Fibroblast of skin of back (primary cell): ENCODE measurements at regions not wholly inside any gene's neighbourhood (a gene's known extent, or its start where the extent isn't known, plus 50 kb on each side); places are given as distances from the start of the nearest gene placed in this dataset.

ENCODE experiments used
- DNase-seq: peaks from one replicate; pipeline ENCODE4 v3.0.0-alpha.2; 2013

DNA sequence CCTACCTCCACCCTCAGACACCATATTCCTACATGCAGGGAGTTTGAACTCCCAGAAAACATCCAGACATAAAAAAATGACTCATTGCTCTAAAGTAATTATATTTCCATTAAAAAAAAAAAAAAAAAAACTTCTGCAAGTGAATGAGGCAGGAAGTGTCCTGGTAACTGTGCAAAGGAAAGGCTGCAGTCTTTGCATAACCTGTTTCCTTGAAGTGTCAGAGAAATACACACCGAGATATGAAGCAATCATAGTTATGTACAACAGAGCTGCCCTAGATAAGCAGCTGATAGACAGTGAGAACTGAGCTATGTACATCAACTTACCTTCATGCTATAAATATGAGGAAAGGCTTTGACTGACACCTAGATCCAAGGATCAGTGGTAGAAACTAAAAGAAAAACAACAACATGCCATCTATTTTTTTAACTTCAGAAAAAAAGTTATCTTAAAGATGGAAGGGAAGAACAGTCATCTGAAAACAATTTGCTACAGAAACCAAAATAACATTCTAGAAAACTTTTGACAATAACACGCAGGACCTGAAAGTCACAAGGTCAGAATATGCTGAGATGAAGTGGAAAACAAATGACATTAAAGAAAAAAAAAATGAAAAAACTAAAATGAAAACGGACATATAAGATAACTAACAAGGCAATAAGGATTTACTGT is 263.2 kb downstream of the SEC23A start:
- DNase-seq: peak; percentile 31

DNA sequence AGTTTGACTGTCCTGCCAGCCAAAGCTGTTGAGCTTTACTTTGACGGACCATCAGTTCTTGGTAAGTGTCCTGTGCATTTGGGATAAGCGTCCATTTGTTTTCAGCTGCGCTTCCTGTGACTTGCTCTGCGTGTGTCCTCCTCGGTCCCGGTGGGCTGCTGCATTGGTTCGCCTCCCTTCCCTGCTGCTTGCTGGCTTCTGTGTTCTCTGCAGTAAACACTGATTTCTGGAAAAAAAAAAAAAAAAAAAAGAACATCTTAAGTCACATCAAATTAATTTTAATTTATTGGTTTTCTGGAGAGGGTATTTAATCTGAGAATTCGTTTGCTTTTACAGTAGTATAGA is 264.1 kb downstream of the SEC23A start:
- no peak for DNase-seq

DNA sequence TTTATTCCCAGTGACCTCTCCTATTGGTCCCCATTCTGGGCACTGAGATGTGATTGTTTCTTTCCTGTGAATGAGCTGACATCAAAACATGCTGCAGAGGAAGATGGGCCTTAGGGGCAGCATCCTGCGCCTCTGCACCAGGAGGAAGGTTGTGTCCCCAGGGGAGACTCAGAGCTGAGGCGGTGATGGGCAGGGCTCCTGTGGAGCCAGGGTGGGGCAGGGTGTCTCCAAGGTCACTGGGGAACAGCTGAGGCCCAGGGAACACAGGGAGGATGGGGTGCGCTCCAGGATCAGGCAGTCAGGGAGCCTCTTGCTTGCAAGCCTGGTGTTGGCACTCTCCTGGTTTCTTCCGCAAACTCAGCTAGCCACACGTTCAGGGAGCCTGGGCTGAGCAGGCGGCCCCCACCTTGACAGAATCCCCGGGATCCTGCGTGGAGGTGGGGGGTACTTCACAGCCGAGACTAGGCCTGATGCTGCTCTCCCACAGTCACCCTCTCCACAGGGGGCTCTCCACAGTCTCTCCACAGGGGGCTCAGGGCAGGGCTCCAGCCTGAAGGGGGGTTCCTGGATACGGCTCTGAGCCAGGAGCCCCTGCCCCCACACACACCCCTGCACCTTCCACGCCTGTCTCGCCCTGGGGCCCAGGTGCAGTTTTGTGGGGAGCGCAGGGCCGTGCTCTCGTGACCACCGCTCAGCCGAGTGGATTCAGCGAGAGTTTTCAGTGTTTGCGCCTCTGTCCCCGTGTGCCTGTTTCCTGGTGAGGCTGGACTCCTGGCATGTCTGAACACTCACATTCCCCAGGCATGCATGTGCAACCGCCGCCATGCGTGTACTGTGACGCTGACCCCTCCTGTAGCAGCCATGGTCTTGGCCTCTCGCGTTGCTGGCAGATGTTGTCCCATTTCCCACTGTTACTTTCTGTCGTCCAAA is 264.7 kb downstream of the SEC23A start:
- DNase-seq: no peak

DNA sequence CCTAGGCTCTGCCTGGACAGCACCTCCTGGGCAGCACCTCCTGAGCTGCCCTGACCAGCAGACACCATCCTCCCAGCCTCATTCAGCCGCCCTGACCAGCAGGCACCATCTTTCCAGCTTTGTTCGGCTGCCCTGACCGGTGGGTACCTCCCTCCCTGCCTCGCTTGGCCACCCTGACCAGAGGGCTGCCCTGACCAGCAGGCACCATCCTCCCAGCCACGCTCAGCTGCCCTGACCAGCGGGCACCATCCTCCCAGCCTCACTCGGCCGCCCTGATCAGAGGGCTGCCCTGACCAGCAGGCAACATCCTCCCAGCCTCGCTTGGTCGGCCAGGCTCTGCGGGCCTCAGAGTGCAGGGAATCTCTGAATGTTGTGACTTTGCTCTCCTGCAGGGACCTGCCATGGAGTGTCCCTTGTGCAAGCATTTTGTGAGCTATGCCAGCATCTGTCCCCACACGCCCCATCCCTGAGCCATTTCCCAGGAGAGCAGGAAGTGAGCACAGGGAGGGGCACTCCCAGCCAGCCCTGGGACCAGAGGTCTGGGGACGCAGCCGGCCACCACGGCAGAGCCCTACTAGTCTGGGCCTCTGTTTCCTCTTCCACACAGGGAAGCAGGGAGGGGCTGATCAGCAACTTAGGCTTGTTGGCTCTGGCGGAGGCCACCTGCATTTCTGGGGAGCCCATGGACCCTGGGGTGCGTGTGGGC is 265.5 kb downstream of the SEC23A start:
- no peak for DNase-seq

DNA sequence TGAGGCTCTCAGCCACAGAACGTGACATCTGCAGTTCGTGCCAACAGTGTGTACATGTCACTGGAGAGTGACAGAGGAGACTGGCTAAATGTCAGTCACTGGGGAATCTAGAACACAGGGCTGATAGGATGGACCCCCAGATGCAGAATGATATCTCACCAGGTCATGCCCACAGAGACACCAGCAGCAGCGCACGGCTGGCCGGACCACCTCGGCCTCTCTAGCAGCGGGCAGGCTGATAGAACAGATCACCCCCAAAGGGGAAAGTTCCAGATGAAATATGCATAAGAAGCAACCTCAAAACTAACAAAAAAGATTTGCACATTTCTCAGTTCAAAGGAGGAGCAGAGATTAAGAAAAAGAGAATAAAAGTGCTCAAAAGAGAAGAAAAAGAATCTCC is 266.5 kb downstream of the SEC23A start:
- no peak for DNase-seq

DNA sequence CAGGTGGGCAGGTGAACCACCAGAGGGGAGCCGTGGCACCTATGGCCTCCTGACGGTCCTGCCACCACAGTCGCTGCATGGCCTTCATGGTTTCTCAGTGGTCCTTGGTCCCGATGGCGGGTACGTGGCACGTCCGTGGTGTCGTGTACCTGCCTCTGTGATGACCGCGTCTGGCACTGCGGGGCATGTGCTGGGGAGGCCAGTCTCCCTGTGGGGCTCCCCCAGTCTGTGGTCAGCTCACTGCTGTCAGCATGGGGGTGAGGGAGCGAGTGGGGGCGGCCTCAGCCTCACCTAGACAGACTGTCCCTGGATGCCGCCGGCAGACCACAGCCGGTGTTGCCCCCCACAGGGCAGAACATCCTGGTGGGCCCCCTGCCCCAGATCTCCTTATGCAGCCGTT is 267.2 kb downstream of the SEC23A start:
- DNase-seq: no peak

DNA sequence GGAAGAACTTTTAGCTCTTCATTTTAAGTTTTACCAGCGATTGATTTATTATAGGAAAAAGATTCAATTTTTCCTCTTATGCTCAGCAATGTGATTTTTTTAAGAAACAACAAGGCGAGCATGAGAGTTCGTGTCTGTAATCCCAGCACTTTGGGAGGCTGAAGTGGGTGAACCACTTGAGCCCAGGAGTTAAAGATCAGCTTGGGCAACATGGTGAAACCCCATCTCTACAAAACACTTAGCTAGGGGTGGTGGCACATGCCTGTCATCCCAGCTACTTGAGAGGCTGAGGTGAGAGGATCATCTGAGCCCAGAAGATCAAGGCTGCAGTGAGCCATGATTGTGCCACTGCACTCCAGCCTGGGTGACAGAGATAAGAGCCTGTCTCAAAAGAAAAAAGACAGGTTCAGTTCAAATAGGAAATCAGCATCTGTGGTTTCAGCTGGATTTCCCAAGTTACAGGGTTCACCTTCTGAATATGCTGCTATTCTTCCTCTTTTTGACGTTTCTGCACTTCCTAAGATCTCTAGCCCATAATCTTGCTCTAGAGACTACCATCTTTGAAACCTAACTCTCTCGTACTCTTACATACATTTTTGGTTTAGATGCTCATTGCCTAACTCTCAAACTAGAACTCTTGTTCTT is 274.7 kb downstream of the SEC23A start:
- DNase-seq: no peak

DNA sequence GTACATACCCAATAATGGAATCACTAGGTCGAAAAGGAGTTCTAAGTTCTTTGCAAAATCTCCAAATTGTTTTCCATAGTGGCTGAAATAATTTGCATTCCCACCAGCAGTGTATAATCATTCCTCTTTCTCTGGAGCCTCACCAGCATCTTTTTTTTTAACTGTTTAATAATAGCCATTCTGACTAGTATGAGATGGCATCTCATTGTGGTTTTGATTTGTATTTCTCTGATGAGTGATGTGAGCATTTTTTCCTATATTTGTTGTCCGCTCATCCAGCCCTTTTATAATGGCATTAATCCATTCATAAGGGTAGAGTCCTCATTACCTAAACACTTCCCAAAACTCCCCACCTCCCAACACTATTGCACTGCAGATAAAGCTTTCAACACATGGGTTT is 278.3 kb downstream of the SEC23A start:
- peak; percentile 72 for DNase-seq

DNA sequence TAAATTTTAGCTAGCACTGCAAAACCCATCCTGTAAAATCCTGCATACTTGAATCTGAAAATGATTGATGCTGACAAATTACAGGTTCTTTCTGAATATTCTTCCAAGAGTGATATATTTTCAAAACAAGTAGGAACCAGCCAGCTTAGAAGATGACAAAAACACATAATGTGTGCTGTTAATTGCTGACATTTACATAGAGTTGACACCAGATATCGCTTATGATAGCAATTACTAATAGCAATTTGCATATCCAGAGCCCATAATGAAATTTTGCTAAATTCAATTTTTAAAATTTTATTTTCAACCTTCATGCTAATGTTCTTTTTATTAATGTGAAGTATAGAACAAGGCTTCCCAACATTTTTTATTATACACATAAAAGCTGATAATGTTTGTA is 284.5 kb downstream of the SEC23A start:
- no peak for DNase-seq

DNA sequence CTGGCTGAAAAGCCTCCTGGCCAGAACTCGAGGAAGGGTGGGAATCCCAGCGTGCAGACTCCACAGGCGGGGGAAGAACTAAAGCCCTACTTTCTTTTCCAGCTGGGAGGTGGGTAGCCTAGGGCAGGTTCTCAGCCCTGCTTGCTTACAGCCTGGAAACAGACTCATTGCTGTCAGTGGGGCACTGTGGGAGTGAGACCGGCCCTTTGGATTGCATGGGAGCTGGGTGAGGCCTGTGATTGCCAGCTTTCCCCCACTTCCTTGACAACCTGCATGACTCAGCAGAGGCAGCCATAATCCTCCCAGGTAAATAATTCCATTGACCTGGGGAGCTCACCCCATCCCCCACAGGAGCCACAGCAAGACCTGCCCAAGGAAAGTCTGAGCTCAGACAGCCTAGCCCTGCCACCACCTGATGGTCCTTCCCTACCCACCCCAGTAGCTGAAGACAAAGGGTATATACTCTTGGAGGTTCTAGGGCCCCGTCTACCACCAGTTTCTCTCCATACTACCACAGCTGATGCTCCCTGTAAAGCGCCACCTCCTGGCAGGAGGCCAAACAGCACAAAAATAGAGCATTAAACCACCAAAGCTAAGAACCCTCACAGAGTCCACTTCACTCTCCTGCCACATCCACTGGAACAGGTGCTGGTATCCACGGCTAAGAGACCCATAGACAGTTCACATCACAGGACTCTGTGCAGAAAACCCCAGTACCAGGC is 294.1 kb downstream of the SEC23A start:
- DNase-seq: no peak

DNA sequence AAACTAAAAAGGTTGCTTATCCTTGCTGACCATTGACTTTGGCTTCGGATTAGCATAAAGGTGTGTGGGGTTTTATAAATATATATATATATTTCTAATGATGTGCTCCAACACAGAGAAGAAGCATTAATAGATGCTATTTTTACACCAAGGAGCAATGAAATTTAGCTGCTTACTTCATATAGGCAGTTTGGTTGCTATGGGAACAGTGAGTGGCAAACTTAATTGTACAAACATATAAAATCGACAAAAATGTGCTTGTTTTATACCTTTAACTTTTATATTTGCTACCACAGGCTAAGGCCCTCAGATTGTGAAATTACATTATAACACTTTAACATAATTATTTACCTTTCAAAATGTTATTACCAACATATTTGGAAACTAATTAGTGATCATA is 303.4 kb downstream of the SEC23A start:
- DNase-seq: no peak

DNA sequence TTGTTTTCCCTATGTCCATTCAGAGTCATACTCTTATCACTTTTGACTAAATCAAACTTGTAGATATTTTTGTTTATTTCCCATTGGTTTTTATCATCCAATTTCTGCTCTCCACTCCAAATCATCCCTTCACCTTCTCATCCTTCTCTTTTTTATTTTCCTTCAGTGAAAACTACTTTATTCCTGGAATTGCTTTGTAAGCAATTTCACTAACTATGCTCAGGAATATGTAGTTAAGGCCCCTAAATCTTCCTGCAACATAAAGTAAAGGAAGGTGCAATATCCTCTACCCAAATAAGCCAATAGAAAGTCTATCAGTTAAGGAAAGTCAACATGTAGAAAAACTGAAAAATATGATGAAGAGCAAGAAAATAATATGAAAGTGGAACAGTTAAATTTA is 308.4 kb downstream of the SEC23A start:
- no peak for DNase-seq

DNA sequence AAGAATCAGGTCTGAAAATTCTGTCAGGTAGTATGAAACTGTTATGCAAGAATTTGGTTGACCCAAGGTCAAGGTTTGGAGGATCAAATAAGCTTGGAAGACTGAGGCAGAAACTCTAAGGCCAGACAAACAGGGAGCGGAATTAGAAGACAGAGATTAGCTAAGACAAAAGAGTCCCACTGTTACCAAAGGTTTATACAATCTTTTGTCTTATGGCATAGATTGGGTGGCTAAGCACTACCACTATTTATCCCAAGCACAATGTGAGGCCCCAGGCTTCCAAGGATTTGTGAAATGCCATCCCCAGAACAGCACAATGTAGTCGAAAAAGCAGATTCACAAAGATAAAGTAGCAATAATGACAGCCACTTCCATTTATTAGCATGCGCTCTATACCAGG is 311.2 kb downstream of the SEC23A start:
- no peak for DNase-seq

DNA sequence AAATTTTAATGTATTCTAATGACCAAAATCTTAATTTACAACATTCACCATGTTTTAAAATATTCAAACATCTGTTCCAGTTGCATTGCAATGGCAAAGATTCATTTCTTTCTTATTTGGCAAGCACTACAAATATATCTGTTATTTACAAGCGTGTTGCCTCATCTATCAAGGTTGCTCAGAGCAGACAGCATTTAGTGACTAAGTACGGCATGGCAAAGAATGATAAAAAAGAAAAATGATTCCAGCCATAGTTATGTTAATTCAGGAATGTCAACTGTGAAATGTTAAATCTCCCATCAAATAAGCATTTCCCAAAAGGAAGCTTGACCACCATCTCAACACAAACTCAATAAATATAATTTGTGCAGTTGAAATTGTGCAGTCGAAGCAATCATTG is 312.1 kb downstream of the SEC23A start:
- DNase-seq: no peak

DNA sequence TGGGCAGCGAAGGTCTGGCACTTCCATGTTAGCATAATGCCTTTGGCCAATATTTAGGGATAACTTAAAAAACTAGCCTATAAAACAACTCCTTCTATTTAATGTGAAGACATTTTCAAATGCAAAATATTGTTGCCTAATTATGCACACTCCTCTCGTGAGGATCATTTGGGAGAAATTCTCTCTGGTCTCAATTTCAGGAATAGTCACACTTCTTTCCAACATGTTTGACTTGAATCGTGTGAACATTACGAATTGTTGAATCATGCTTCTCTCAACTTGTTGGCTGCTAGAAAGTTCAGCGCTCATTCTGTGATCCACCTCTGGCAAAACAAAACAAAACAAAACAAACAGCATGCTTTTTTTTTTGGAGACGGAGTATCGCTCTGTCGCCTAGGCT is 313.2 kb downstream of the SEC23A start:
- no peak for DNase-seq

DNA sequence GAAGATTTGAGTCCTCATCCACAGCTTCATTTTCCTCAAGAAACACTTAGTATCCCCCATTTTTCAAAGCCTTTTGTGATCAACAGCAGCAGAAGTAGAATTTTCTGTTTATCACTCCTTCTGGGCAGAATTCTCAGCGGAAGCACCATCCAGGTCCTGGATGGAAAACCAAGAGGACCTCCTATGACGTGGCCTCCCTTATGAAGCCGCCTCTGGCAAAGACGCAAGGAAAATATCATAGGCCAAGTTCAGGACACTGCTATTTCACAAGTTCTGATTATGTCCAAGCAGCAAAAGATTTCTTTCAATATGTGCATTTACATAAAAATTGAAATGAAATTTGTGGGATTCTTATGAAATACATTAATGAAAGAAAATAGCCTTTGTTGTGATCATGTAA is 315.0 kb downstream of the SEC23A start:
- DNase-seq: no peak

DNA sequence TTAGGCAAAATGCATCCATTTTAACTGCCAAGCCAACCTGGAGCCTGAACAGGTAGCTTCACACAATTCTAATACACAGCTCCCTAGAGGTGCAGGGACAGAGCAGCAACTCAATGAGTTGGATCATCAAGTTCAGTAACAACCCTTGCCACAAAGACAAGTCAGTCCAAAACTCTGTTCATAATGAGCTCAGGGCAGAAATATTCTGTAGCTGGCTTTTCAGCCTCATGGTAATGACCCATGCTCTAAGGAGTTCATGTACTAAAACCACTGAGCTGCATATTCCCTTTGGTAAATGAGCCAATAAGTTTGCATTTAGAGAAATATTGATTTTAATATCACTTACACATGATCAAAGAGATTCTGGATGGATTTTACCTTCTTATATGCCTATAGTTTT is 316.1 kb downstream of the SEC23A start:
- DNase-seq: no peak

DNA sequence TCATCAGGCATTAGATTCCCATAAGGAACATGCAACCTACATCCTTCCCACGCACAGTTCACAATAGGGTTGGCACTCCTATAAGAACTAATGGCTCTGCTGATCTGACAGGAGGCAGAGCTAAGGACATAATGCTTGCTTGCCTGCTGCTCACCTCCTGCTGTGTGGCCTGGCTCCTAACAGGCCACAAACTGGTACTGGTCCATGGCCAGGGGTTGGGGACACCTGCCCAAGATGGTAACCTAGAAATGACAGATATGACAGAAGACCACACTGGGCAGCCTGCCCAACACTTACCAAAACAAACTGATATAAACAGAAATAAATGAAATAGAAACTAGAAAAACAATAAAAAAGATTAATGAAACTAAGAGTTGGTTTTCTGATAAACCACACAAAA is 325.6 kb downstream of the SEC23A start:
- DNase-seq: no peak

DNA sequence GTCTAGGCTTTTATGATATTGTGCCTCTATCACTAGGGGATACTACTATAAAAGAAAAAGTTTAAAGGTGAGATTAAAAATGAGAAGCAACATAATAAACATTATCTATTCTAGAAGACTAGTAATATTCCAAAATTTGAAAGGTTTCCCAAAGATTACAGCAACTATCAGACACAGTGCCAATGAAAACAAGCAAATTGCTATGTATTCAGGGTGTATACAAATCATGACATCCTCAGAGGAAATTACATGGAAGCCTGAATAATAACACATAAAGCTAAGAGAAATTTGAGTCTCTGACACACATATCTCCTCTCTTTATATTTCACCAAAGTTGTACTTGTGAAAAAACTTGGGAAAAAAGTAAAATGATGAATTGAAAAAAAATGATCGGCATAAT is 327.0 kb downstream of the SEC23A start:
- no peak for DNase-seq

DNA sequence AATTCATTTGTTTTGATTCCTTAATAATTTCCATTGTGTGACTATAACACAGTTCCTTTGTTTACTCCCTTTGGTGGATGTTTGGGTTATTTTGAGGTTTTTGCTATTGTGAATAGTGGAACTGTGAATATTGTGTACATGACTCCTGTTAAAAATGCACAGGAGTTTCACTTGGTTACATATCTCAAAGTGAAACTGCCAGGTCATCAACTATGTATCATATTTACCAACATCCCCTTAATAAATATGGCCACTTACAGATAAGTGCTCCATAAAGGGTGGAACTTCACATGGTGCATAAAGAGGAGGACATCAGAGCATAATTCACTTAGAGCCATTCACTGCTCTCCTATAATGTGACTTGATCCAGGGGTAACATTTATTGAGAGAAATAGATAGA is 328.9 kb downstream of the SEC23A start:
- DNase-seq: no peak

DNA sequence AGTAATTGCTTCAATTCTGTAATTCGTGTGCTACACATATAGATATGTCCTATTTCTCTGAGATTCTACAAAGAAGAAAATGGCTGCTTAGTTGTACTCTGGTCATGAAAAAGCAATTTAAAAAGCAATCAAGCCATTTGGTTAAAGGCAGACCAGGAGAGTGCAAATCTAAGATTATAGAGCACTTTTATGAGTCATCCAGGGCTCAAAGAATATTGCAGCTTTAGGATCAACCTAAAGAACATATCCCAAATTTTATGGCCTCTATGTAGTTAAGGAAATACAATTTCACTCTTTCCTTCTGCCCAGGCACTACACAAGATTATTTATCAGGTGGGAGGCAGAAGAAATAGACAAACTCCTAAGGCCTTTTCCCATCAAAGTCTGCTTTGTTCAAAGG is 332.8 kb downstream of the SEC23A start:
- DNase-seq: no peak

DNA sequence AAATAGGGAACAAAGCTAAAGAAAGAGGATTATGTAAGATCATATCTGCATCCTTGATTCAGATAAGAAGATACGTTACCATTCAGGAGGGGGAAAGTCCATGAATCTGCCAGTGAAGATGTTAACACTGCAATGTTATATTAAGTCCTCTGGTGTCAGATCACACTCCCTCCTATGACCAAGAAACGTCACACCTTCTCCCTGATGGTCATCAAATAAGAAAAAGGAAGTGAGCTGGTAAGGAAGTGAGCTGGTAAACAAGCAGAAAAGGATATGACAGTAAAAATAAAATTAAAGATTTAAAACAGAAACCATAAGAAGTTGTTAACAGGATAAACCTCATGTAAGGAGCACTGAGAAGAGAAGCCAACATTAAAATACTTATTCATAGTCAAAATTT is 340.2 kb downstream of the SEC23A start:
- DNase-seq: no peak

DNA sequence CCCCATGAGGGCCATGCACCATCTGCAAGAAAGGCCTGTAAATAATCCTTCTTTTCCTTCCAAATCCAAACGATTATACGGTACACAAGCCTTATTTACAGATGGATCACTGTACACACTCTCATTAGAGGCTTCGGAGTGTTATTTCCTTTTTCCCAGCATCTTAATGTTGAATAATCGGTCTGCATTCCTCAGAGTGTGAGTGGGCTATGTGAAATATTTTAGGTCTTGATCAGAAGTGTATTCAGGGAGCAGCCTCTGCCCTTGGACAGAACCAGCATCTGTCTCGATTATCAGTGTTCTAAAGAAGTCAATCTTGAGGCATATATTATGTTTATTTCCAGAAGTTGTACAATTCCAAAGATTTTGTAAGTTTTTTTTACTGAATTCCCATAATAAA is 340.6 kb downstream of the SEC23A start:
- peak; percentile 39 for DNase-seq
